ENCODE measurements at regions not wholly inside any gene's neighbourhood (a gene's known extent, or its start where the extent isn't known, plus 50 kb on each side); places are given as distances from the start of the nearest gene placed in this dataset.

- no peak overlapping the region for H3K4me3 ChIP-seq (replicated peaks; ENCODE audit: low read depth, low read length)
- DNase-seq (ENCODE audit: extremely low read depth, low read depth): no peak
- TF ChIP-seq CTCF (IDR thresholded peaks at IDR 0.05; ENCODE audit: low read depth, low read length, missing control alignments): no peak
These were observed 172.7 kb downstream of the PTPN11 start for GRCh38 chr12:112591488-112591887.

- DNase-seq (ENCODE audit: extremely low read depth, low read depth): no peak
- TF ChIP-seq CTCF (IDR thresholded peaks at IDR 0.05; ENCODE audit: low read depth, low read length, missing control alignments): no peak
- H3K4me3 ChIP-seq (replicated peaks; ENCODE audit: low read depth, low read length): no peak overlapping the region
These were observed 176.7 kb downstream of the PTPN11 start for GRCh38 chr12:112595410-112595809.

- no peak for DNase-seq (ENCODE audit: extremely low read depth, low read depth)
- no peak overlapping the region for H3K4me3 ChIP-seq (replicated peaks; ENCODE audit: low read depth, low read length)
- TF ChIP-seq CTCF (IDR thresholded peaks at IDR 0.05; ENCODE audit: low read depth, low read length, missing control alignments): no peak
These were observed 179.2 kb downstream of the PTPN11 start for GRCh38 chr12:112597986-112598385.

GRCh38 chr12:112598626-112599025 is 179.9 kb downstream of the PTPN11 start:
- H3K4me3 ChIP-seq (replicated peaks; ENCODE audit: low read depth, low read length): no peak overlapping the region
- no peak for TF ChIP-seq CTCF (IDR thresholded peaks at IDR 0.05; ENCODE audit: low read depth, low read length, missing control alignments)
- no peak for DNase-seq (ENCODE audit: extremely low read depth, low read depth)

DNA sequence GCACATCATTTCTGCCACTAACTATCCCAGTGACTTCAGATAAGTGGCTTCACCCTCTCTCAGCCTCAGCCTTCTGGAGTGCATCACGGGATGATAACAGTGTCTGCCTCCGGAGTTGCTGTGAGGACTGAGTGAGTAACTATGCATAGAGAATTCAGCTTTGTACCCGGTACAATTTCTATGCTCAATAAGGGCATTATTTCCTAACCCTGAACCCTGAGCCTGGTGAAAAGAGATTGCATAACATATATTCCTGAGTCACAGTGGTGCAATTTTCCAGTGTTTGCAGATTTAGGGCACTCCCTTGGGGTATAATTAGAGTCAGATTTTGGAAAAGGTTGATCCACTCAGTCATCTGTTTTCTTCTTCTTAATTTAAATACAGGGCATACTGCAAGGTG is 181.1 kb downstream of the PTPN11 start:
- TF ChIP-seq CTCF (IDR thresholded peaks at IDR 0.05; ENCODE audit: low read depth, low read length, missing control alignments): no peak
- no peak for DNase-seq (ENCODE audit: extremely low read depth, low read depth)
- no peak overlapping the region for H3K4me3 ChIP-seq (replicated peaks; ENCODE audit: low read depth, low read length)

DNA sequence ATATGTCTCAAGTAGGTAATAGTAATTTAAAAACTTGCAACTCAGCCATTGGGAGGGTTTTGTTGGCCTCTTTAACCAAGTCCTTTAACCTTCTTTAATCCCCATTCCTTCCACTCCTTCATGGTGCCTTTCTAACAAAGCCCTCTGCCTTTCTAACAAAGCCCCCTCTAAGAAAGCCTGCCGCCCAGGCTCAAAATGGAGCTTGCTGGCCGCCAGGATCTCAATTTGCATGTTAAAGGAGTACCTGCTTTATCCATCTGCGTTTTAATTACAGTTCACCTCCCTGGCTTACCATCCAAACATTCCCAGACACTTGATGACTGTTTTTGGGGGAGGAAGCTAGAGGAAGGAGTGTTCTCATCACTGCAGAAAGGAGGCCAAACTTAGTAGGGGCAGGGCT is 183.4 kb downstream of the PTPN11 start:
- no peak for DNase-seq (ENCODE audit: extremely low read depth, low read depth)
- no peak overlapping the region for H3K4me3 ChIP-seq (replicated peaks; ENCODE audit: low read depth, low read length)
- no peak for TF ChIP-seq CTCF (IDR thresholded peaks at IDR 0.05; ENCODE audit: low read depth, low read length, missing control alignments)

GRCh38 chr12:112606611-112607365 is 184.8 kb upstream of the RPH3A start:
- no peak for DNase-seq (ENCODE audit: extremely low read depth, low read depth)
- no peak overlapping the region for H3K4me3 ChIP-seq (replicated peaks; ENCODE audit: low read depth, low read length)
- TF ChIP-seq CTCF (IDR thresholded peaks at IDR 0.05; ENCODE audit: low read depth, low read length, missing control alignments): no peak
